B cell (primary cell): ENCODE measurements at regions not wholly inside any gene's neighbourhood (a gene's known extent, or its start where the extent isn't known, plus 50 kb on each side); places are given as distances from the start of the nearest gene placed in this dataset.

Experiments
- ATAC-seq: fragments of 200-7000 bp; cut with Tn5 transposase; one replicate; pipeline ENCODE4 v1.10.0; 2021; ENCODE audit warnings: low read depth, mild to moderate bottlenecking, moderate number of reproducible peaks, moderate library complexity
- CTCF ChIA-PET: fragments of 350-600 bp; sonication (Branson Sonifier 250); formaldehyde crosslinking; loops from one replicate; lab custom pipeline; 2021; ENCODE audit warnings: antibody characterized with exemption, inconsistent platforms; lab: Charles Lee
- POLR2A ChIA-PET: fragments of 350-600 bp; sonication (Branson Sonifier 250); formaldehyde crosslinking; loops from one replicate; lab custom pipeline; 2021; ENCODE audit warnings: antibody characterized with exemption; lab: Charles Lee
- DNase-seq: peaks from one replicate; pipeline ENCODE4 v3.0.0; 2013
- H2AFZ ChIP-seq: 2 replicates; pipeline ENCODE4 v1.6.1; 2012; ENCODE audit warnings: mild to moderate bottlenecking, low read depth, low read length; ENCODE audit not compliant: insufficient read depth, poor library complexity, severe bottlenecking
- H3K27ac ChIP-seq, 2 donors: 1 replicate in 1 of 2; 2 replicates in 1 of 2; pipeline ENCODE4 v1.5.1; 2012 to 2013; ENCODE audit warnings: low read length in 2 of 2, mild to moderate bottlenecking in 2 of 2, moderate library complexity in 1 of 2
- H3K27me3 ChIP-seq, 4 experiments: fragments of 200-600 bp in 1 of 4; sonication (generic) in 1 of 4; replicated peaks in 1 of 4; 1 replicate in 2 of 4; 2 replicates in 2 of 4; pipeline versions ENCODE4 v1.6.1 to v1.7.0; 2013 to 2016; ENCODE audit warnings: low read length in 3 of 4, mild to moderate bottlenecking in 2 of 4, mixed read lengths in 1 of 4, moderate library complexity in 1 of 4; ENCODE audit not compliant: insufficient read depth in 4 of 4, control insufficient read depth in 3 of 4; ENCODE audit errors: control extremely low read depth in 1 of 4
- H3K36me3 ChIP-seq, 2 experiments: replicated peaks in 1 of 2; 1 replicate in 1 of 2; 2 replicates in 1 of 2; pipeline versions ENCODE4 v1.6.1 to v1.7.1; 2013; ENCODE audit warnings: low read length in 1 of 2; ENCODE audit not compliant: insufficient read depth in 2 of 2, control insufficient read depth in 1 of 2; ENCODE audit errors: control extremely low read depth in 1 of 2, extremely low read depth in 1 of 2
- H3K4me1 ChIP-seq, 2 donors: fragments of 200-600 bp in 1 of 2; sonication (generic) in 1 of 2; 1 replicate in 1 of 2; 2 replicates in 1 of 2; pipeline versions ENCODE4 v1.5.1 to v1.6.1; 2013 to 2017; ENCODE audit warnings: low read length in 2 of 2; ENCODE audit not compliant: control insufficient read depth in 2 of 2, insufficient read depth in 2 of 2
- H3K4me2 ChIP-seq: replicated peaks from 2 replicates; pipeline ENCODE3; 2012; ENCODE audit warnings: mild to moderate bottlenecking, low read depth, low read length; ENCODE audit not compliant: poor library complexity, severe bottlenecking
- H3K4me3 ChIP-seq, 5 experiments: fragments of 200-600 bp in 1 of 5; sonication (generic) in 1 of 5; 1 replicate in 3 of 5; 2 replicates in 2 of 5; pipeline versions ENCODE4 v1.5.1 to v1.7.0; 2011 to 2016; ENCODE audit warnings: low read length in 4 of 5, mild to moderate bottlenecking in 4 of 5, low read depth in 2 of 5, control low read depth in 1 of 5, moderate library complexity in 1 of 5; ENCODE audit not compliant: insufficient read depth in 1 of 5; ENCODE audit errors: control extremely low read depth in 1 of 5, extremely low read depth in 1 of 5
- H3K79me2 ChIP-seq: fragments of 200-600 bp; sonication (generic); one replicate; pipeline ENCODE4 v1.6.0; 2016; ENCODE audit warnings: low read length; ENCODE audit not compliant: control insufficient read depth, insufficient read depth
- H3K9ac ChIP-seq: fragments of 200-600 bp; sonication (generic); 2 replicates; pipeline ENCODE4 v1.6.1; 2017; ENCODE audit warnings: mild to moderate bottlenecking, low read length, moderate library complexity
- H3K9me3 ChIP-seq, 3 donors: one replicate each; pipeline versions ENCODE4 v1.6.1 to v1.7.1; 2013; ENCODE audit warnings: low read length in 2 of 3; ENCODE audit not compliant: control insufficient read depth in 2 of 3, insufficient read depth in 1 of 3; ENCODE audit errors: control extremely low read depth in 1 of 3
- H4K20me1 ChIP-seq: 2 replicates; pipeline ENCODE4 v1.6.0; 2012; ENCODE audit warnings: mild to moderate bottlenecking, low read length; ENCODE audit not compliant: insufficient read depth, control insufficient read depth, poor library complexity, severe bottlenecking
- H3K27ac Mint-ChIP-seq: one replicate; pipeline ENCODE4 v1.8.0; 2021; ENCODE audit warnings: mixed read lengths
- H3K27me3 Mint-ChIP-seq: one replicate; pipeline ENCODE4 v1.8.0; 2021; ENCODE audit warnings: mixed read lengths
- H3K4me1 Mint-ChIP-seq: one replicate; pipeline ENCODE4 v1.8.0; 2021; ENCODE audit warnings: mixed read lengths
- H3K4me3 Mint-ChIP-seq: one replicate; pipeline ENCODE4 v1.8.0; 2021; ENCODE audit warnings: mixed read lengths
- H3K9me3 Mint-ChIP-seq: one replicate; pipeline ENCODE4 v1.8.0; 2022; ENCODE audit warnings: mixed read lengths; ENCODE audit not compliant: insufficient read depth
- CTCF ChIP-seq: fragments of 200-600 bp; IDR thresholded peaks from one replicate; pipeline ENCODE4 v1.8.0; 2022; ENCODE audit warnings: antibody characterized with exemption, mild to moderate bottlenecking
- EZH2 ChIP-seq: IDR thresholded peaks from 2 replicates; pipeline ENCODE4 v1.6.1; 2012; ENCODE audit warnings: borderline replicate concordance, low read depth, mild to moderate bottlenecking, moderate library complexity, low read length; ENCODE audit not compliant: insufficient read depth, poor library complexity, severe bottlenecking
- WGBS: methylation state at CpG from one replicate; pipeline ENCODE4 v1.1.5; 2013; ENCODE audit warnings: missing lambda C conversion rate; ENCODE audit not compliant: insufficient coverage; 5-methylcytosine and 5-hydroxymethylcytosine counted together
- intact Hi-C: fragments of 100-400 bp; cut with micrococcal nuclease; formaldehyde crosslinking; loops from one replicate; pipeline ENCODE4 v1.10.0; 2022

GRCh38 chr6:27687154-27688013 is 214.5 kb upstream of the ZNF184 start:
- ATAC-seq = peak; percentile 73
- intact Hi-C loops = loop anchor here (1.0 to 10.0 kb wide), 9 partner anchors 65 to 1295 kb away; partner anchors contain the start of genes ABT1 and ZNF184

More at GRCh38 chr6:27687154-27688013, 214.5 kb upstream of the ZNF184 start:
- H3K4me3 Mint-ChIP-seq = peak overlapping the region; percentile 93
- Histone ChIP-seq H3K9me3 (peaks cover 0 to 43% (median 0%) of the 10 kb centered on the region in 3 donors), H2AFZ (peak overlapping the region; percentile 81), H4K20me1 (no peaks in the 10 kb centered on the region), H3K9ac (peak overlapping the region; percentile 80), H3K27ac (peak overlapping the region in 1 of 2 donors; percentile 32), H3K27me3 (peaks cover 0 to 8% (median 2%) of the 10 kb centered on the region in 4 experiments), H3K36me3 (no peaks in the 10 kb centered on the region), H3K79me2 (no peaks in the 10 kb centered on the region), H3K4me1 (peaks cover 7 to 15% of the 10 kb centered on the region in 2 donors), H3K4me3 (peak overlapping the region; percentile 27 to 99 (median 77)), H3K4me2 (peak overlapping the region; percentile 96)
- ChIA-PET POLR2A (interaction anchor here (0.6 to 1.5 kb wide), 5 partner anchors 11 to 1210 kb away, joined by 3 to 4 read pairs (median 3); no protein-coding TSS in a partner anchor), CTCF (interaction anchor here (0.9 to 2.3 kb wide), 8 partner anchors 15 to 1294 kb away, joined by 3 to 18 read pairs (median 5); no protein-coding TSS in a partner anchor)
- peaks cover 4% of the 10 kb centered on the region for H3K27me3 Mint-ChIP-seq
- peak; percentile 87 for DNase-seq
- peaks cover 16% of the 10 kb centered on the region for H3K4me1 Mint-ChIP-seq
- peak; percentile 69 for TF ChIP-seq CTCF
- no peak for TF ChIP-seq EZH2
- H3K27ac Mint-ChIP-seq = peak overlapping the region; percentile 91
- under 1% methylated on average over 37 of the region's 43 CpGs for WGBS
- no peaks in the 10 kb centered on the region for H3K9me3 Mint-ChIP-seq
